ENCODE measurements at regions not wholly inside any gene's neighbourhood (a gene's known extent, or its start where the extent isn't known, plus 50 kb on each side); places are given as distances from the start of the nearest gene placed in this dataset.
"Not testable (repeated sequence)": the region's sequence is repeated elsewhere in the genome, so short reads cannot be mapped to it uniquely, and the experiment has no call there.

GRCh38 chr21:28332796-28333195 is 659.9 kb downstream of the LTN1 start:
- DNase-seq: no peak

GRCh38 chr21:28325618-28326017 is 667.1 kb downstream of the LTN1 start:
- no peak for DNase-seq

- no peak for DNase-seq
Observed at GRCh38 chr21:28324690-28325089, 668.0 kb downstream of the LTN1 start.

GRCh38 chr21:28317177-28317950 is 675.3 kb downstream of the LTN1 start:
- no peak for DNase-seq

- DNase-seq: no peak
Observed at GRCh38 chr21:28311411-28312190, 681.1 kb downstream of the LTN1 start.

GRCh38 chr21:28310711-28311110 is 682.0 kb downstream of the LTN1 start:
- no peak for DNase-seq

- no peak for DNase-seq
Observed at GRCh38 chr21:28310171-28310685, 682.4 kb downstream of the LTN1 start.

- no peak for DNase-seq
Observed at GRCh38 chr21:28309596-28309995, 683.1 kb downstream of the LTN1 start.

- no peak for DNase-seq
Observed at GRCh38 chr21:28308516-28308915, 684.2 kb downstream of the LTN1 start.

- no peak for DNase-seq
Observed at GRCh38 chr21:28299946-28300345, 692.7 kb downstream of the LTN1 start.

GRCh38 chr21:28298251-28298672 is 694.4 kb downstream of the LTN1 start:
- no peak for DNase-seq

GRCh38 chr21:28294051-28294450 is 698.6 kb downstream of the LTN1 start:
- DNase-seq: no peak

- no peak for DNase-seq
Observed at GRCh38 chr21:28283641-28284490, 708.8 kb downstream of the LTN1 start.

GRCh38 chr21:28282833-28283232 is 709.8 kb downstream of the LTN1 start:
- DNase-seq: no peak

GRCh38 chr21:28281357-28281756 is 711.3 kb downstream of the LTN1 start:
- DNase-seq: not testable (repeated sequence)

- no peak for DNase-seq
Observed at GRCh38 chr21:28280611-28281010, 712.1 kb downstream of the LTN1 start.

- DNase-seq: no peak
Observed at GRCh38 chr21:28277324-28277723, 715.4 kb downstream of the LTN1 start.

- DNase-seq: no peak
Observed at GRCh38 chr21:28272272-28272992, 720.2 kb downstream of the LTN1 start.

GRCh38 chr21:28269173-28269572 is 723.5 kb downstream of the LTN1 start:
- no peak for DNase-seq

- DNase-seq: no peak
Observed at GRCh38 chr21:28268685-28269084, 724.0 kb downstream of the LTN1 start.

- no peak for DNase-seq
Observed at GRCh38 chr21:28267449-28267848, 725.2 kb downstream of the LTN1 start.

GRCh38 chr21:28266061-28266460 is 726.6 kb downstream of the LTN1 start:
- no peak for DNase-seq
